Calu3 (cell line): ENCODE measurements at regions not wholly inside any gene's neighbourhood (a gene's known extent, or its start where the extent isn't known, plus 50 kb on each side); places are given as distances from the start of the nearest gene placed in this dataset.
A peak's percentile ranks its signal among the peaks of the same experiment; 100 is the strongest.

ENCODE experiments used
- BruUV-seq: library from RNA; stranded (reverse); fragments of 400-500 nt; replicated peaks from 2 replicates; lab custom pipeline; 2021; lab: Mats Ljungman, UMichigan
- CTCF ChIA-PET: fragments of 300-600 bp; sonication (Branson Sonifier 250); formaldehyde crosslinking; loops from one replicate; lab custom pipeline; 2022; ENCODE audit warnings: antibody characterized with exemption; lab: Charles Lee
- DNase-seq: peaks from one replicate; pipeline ENCODE4 v3.0.0; 2022
- H3K27ac Mint-ChIP-seq: one replicate; pipeline ENCODE4 v1.8.0; 2022; ENCODE audit warnings: mixed read lengths; ENCODE audit not compliant: unreplicated experiment
- H3K27me3 Mint-ChIP-seq: one replicate; pipeline ENCODE4 v1.8.0; 2022; ENCODE audit warnings: mixed read lengths; ENCODE audit not compliant: unreplicated experiment
- H3K36me3 Mint-ChIP-seq: one replicate; pipeline ENCODE4 v1.8.0; 2022; ENCODE audit warnings: mild to moderate bottlenecking, moderate library complexity, mixed read lengths; ENCODE audit not compliant: insufficient read depth, unreplicated experiment
- H3K4me1 Mint-ChIP-seq: one replicate; pipeline ENCODE4 v1.8.0; 2022; ENCODE audit warnings: mild to moderate bottlenecking, low read depth, mixed read lengths; ENCODE audit not compliant: unreplicated experiment
- H3K4me3 Mint-ChIP-seq: one replicate; pipeline ENCODE4 v1.8.0; 2022; ENCODE audit warnings: mild to moderate bottlenecking, low read depth, moderate library complexity, mixed read lengths; ENCODE audit not compliant: unreplicated experiment
- H3K9me3 Mint-ChIP-seq: one replicate; pipeline ENCODE4 v1.8.0; 2022; ENCODE audit warnings: low read depth, mixed read lengths; ENCODE audit not compliant: unreplicated experiment
- CTCF ChIP-seq: fragments of 200-600 bp; IDR thresholded peaks from one replicate; pipeline ENCODE4 v1.8.0; 2022; ENCODE audit warnings: antibody characterized with exemption; ENCODE audit not compliant: unreplicated experiment
- intact Hi-C: fragments of 100-400 bp; cut with micrococcal nuclease; formaldehyde crosslinking; loops from one replicate; pipeline ENCODE4 v1.10.0; 2022; ENCODE audit not compliant: unreplicated experiment

- Mint-ChIP-seq H3K36me3 (no peaks in the 10 kb centered on the region), H3K4me1 (peaks cover 30% of the 10 kb centered on the region), H3K27me3 (no peaks in the 10 kb centered on the region), H3K9me3 (peaks cover 3% of the 10 kb centered on the region), H3K4me3 (no peak overlapping the region), H3K27ac (no peak overlapping the region)
- CTCF ChIA-PET: interaction anchor here (0.7 kb wide), 1 partner anchor 14 kb away, joined by 4 read pairs; no protein-coding TSS in a partner anchor
- no peak for DNase-seq
- no TSS peak for BruUV-seq
- intact Hi-C loops: loop anchor here (5.0 kb wide), 1 partner anchor 165 kb away; the partner anchor contains the start of gene BCL6
- no peak for TF ChIP-seq CTCF
Observed at GRCh38 chr3:187912007-187912406, 166.7 kb upstream of the BCL6 start.

- H3K27ac Mint-ChIP-seq: peak overlapping the region; percentile 3
- CTCF ChIA-PET: interaction anchor here (0.6 to 1.5 kb wide), 5 partner anchors 71 to 335 kb away, joined by 3 to 4 read pairs (median 3); partner anchors contain the start of gene BCL6
- BruUV-seq: no TSS peak
- peak overlapping the region; percentile 1 for H3K4me3 Mint-ChIP-seq
- H3K27me3 Mint-ChIP-seq: no peaks in the 10 kb centered on the region
- H3K9me3 Mint-ChIP-seq: peaks cover 3% of the 10 kb centered on the region
- intact Hi-C loops: loop anchor here (5.0 kb wide), 1 partner anchor 166 kb away; the partner anchor contains the start of gene BCL6
- DNase-seq: peak; percentile 55
- H3K4me1 Mint-ChIP-seq: peaks cover 30% of the 10 kb centered on the region
- H3K36me3 Mint-ChIP-seq: no peaks in the 10 kb centered on the region
- no peak for TF ChIP-seq CTCF
Observed at GRCh38 chr3:187913617-187914033, 168.4 kb upstream of the BCL6 start.

DNA sequence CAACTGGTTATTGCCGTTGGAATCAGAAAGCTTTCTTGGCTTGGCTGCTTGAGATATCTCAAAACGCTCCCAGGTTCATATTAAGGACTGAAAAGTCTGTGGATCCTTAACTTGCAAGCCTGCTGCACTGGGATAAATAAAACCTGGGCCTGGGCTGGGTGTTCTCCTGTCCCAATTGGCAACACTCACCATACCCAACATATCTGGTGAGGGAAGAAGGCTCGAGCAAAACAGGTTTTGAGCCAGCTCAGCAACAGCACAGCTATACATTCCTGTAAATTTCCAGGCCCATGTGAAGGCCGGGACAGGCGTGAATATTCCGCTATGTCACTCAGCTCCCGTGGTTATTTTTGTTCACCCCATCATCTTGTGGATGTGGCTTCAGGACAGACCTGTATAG, 169.0 kb upstream of the BCL6 start:
- Mint-ChIP-seq H3K27me3 (no peaks in the 10 kb centered on the region), H3K36me3 (no peaks in the 10 kb centered on the region), H3K9me3 (peaks cover 3% of the 10 kb centered on the region), H3K4me3 (no peak overlapping the region), H3K4me1 (peaks cover 30% of the 10 kb centered on the region), H3K27ac (peak overlapping the region; percentile 3)
- TF ChIP-seq CTCF: no peak
- CTCF ChIA-PET: interaction anchor here (0.5 to 1.0 kb wide), 4 partner anchors 74 to 335 kb away, joined by 3 to 6 read pairs (median 3); partner anchors contain the start of gene BCL6
- intact Hi-C loops: loop anchor here (5.0 kb wide), 1 partner anchor 167 kb away; the partner anchor contains the start of gene BCL6
- peak; percentile 45 for DNase-seq
- BruUV-seq: no TSS peak

DNA sequence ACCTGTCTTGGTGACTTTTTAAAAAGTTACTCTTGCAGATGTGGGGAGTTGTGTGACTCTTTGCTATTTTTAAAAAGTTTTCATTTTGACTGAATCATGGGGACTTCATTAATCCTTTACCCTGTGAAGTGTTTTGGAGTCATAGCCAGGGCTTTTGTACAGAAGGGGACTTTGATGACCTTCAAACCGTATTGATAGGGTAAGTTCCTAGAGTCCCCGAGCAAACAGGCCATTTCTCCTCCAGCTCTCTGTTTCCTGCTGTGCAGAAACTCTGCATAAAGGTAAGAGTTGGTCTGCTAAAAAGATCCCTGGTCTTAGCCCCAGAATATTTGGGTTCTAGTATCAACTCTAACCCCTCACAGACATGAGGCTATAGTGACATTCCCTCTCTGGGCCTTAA, 170.8 kb upstream of the BCL6 start:
- intact Hi-C loops: no loop called here
- CTCF ChIA-PET: interaction anchor here (0.9 kb wide), 1 partner anchor 175 kb away, joined by 3 read pairs; no protein-coding TSS in a partner anchor
- Mint-ChIP-seq H3K9me3 (peaks cover 3% of the 10 kb centered on the region), H3K36me3 (no peaks in the 10 kb centered on the region), H3K4me1 (peaks cover 30% of the 10 kb centered on the region), H3K27me3 (no peaks in the 10 kb centered on the region), H3K27ac (no peak overlapping the region), H3K4me3 (no peak overlapping the region)
- DNase-seq: no peak
- no peak for TF ChIP-seq CTCF
- no TSS peak for BruUV-seq
